GM18861 (cell line): ENCODE measurements at regions not wholly inside any gene's neighbourhood (a gene's known extent, or its start where the extent isn't known, plus 50 kb on each side); places are given as distances from the start of the nearest gene placed in this dataset.

ENCODE experiments used
- ATAC-seq: cut with Tn5 transposase; IDR thresholded peaks from one replicate; pipeline ENCODE4 v1.9.1; 2021; ENCODE audit not compliant: unreplicated experiment

DNA sequence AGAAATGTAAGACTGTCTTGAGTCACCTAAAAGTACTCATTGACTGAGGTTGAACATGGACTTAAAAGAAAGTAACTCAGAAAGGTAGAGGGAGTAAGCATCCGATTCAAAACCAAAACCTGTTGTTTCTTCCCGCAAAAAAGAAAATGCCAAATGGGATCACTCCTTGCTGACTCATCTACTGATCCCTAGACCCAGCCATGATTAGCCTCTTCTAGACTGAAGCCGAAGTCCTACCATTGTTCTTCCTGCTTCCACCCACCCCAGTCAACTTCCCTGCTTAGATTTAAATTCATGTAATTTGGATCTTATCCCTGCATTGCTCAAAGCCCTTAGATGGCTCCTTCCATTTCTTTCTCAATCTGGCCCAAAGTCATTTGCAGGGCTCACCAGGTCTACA, 760.5 kb upstream of the SOX9 start:
- no peak for ATAC-seq

DNA sequence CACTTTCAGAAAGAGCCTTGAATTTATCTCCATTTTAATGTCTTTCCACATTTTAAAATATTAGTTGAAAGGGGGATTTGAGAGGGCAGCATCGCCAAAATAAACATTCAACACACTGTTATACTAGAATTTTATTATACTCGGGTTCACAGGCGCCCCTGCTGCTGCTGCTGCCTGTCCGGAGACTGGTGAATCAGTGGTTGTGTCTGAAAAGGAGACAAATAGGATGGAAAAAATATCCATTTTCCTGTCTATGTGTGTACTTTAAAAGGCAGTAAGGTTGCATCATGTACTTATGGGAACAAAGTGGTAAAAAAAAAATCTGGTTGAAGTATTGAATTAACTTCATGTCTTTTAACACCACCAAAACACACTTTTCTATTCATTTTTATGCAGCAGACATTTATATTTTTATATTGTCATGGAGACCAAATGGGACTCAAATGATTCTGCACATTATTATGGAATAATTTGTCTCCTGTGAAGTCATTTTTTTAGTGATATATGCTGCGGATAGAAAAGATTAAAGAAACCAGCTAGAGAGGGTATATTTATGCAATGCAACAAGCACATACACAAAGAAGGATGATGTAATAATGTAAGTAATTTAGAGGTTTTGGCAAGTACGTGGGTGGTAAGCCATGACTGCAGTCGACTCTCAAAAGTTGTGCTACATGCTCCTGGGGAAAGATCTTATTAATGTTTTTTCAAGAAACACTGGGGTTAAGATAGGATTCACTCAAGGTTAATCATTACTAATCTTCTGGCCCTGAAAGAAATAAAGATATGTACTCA, 759.0 kb upstream of the SOX9 start:
- no peak for ATAC-seq

DNA sequence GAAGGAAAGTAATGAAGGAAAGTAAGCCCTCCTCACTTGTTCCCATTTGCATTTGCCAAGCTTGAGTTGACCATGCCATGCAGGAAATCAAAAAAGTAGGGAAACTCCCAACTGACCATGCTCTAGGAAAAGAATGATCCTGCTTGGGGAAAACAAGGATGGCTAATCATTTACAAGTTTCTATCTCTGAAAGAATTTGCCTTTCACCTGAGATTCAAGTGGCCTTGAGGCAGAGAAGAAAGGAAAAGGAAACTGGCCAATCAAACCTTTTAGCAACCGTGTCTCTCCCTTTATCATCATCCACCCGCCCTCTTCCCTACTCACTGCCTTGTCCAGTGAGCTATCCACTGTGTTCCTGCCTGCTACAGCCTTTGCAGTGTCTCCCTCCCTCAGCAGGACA, 757.2 kb upstream of the SOX9 start:
- no peak for ATAC-seq

DNA sequence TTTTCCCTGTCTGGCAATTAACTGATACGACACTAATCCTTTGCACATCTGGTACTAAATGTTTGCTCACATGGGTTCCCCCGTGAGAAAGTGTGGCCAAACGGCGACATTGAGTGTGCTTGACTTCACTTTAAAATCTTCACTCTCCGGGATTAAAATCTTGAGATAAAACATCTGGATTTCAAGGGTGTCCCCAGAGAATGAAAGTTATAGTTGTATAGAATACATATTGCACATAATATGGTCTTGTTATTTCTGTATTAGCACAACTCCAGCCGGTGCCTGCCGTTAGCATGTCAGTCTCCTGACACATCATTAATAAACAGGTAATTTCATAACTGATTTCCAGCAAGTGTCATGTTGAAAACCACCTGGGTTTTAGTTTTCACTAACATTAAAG, 749.0 kb upstream of the SOX9 start:
- ATAC-seq, result no peak

DNA sequence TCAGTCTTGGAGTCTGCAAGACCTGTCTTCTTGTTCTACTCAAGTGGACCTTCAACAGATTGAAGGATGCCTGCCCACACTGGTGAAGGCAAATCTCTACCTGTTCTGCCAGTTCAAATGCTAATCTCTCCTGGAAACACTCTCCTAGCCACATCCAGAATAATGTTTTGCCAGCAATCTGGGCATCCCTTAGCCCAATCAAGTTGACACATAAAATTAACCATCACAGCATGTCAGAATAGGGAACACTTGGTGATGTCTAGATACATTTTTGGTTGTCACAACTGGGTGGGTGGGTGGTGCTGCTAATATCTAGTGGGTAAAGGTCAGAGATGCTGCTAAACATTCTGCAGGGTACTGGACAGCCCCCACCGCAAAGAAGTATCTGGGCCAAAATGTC, 744.9 kb upstream of the SOX9 start:
- no peak for ATAC-seq

DNA sequence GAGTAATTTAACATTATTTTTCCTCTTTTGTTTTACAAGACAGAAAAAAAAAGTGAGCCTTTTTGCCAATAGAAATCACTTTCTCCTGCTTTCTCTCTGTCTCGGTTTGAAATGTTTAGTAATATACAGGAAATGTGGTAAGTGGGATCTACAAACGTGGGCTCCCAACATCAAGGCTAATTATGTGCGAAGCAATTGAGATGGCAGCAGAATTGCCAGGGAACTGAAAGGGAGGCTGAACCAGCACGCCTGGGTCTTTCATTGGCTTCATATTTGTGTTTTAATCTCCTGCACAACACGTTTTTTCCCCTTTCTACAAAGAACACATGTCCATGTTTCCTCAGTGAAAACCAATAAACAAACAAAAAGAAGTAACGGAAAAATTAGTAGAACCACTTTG, 743.9 kb upstream of the SOX9 start:
- ATAC-seq, result no peak

DNA sequence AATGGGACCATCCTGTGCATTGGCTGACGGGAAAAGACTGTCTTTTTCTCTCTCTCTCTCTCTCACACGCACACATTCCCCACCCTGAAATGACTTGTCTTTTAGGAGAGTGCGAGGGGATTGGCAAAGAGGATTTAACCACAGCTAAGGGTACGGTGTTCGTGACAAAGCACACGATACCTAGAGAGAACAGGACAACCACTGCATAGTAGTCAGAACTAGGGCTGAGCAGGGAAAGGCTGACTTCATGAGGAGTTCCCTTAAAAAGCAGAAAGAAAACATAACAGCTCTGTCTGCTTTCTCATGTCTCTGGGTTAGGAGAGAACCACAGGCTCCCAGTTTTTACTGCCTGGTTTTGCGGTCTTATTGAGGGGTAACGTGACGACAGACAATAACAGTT, 742.8 kb upstream of the SOX9 start:
- ATAC-seq, result no peak

DNA sequence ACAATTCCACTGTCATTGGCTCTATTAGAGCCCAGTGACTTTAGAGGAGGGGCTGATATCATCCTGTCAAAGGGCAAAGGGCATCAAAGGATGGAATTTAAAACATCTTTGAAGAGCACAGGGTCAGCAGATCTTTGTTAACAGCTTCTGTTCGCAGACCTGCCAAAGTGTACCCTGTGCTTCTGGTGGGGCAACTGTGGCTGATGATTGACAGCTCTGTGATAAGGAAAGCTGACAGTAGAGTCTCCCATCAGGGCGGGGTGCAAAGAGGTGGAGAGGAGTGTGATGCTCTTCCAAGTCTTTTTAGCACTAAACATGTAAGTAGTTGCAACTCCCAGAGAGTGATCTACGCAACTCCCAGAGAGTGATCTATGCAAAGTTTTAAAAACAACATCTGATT, 742.1 kb upstream of the SOX9 start:
- ATAC-seq, result no peak

DNA sequence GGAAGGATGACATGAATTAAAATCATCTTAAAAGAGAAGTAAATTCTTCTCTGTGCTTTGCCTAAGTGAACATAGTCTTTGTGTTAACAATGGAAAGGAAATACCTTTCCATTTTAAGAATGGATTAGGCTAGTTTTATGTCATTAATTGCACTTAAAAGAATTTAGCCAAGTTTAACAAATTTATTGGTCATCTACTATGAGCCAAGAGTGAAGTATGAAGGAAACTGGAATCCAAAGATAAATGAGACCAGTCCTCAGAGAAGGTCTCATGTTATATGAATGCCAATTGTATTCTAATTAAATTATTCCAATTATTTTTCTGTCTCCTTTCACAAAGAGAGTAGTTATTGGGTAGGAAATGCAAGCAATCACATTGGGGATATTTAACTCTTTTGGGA, 741.3 kb upstream of the SOX9 start:
- no peak for ATAC-seq

DNA sequence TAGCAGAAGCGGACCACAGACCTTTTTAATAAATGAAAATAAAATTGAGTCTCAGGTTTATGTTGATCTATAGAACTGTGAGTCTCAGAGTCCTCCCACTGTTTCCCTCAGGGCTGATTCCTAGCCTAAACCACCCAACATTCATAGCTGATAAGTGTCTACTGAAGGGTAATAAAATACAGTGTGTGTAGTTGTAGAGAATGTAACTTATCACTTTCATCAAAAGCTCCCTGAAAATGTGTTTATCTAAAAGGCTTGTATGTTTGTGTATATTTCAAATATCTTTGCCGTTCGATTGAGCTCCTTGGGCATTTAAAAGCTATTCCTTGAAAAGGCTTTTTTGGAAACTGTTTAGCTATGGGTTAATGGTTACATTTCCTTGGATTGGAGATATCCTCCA, 740.3 kb upstream of the SOX9 start:
- no peak for ATAC-seq

DNA sequence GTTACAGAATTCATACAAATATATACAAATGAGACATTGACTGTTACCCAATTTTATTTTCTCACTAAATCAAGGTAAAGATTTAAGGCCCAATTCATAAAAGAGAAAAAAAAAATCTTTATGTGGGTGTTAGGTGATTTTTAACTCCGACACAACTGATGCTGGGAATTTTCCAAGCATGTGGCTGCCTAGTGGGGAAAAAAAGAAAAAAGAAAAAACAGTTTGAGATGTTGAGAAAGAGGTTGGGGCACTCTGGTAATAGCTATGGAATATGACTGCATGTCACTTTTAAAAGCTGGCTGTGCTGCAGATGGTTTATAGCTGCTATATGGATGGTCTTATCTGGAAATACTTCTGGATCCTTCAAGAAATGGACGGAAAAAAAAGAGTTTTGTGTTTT, 739.9 kb upstream of the SOX9 start:
- no peak for ATAC-seq

DNA sequence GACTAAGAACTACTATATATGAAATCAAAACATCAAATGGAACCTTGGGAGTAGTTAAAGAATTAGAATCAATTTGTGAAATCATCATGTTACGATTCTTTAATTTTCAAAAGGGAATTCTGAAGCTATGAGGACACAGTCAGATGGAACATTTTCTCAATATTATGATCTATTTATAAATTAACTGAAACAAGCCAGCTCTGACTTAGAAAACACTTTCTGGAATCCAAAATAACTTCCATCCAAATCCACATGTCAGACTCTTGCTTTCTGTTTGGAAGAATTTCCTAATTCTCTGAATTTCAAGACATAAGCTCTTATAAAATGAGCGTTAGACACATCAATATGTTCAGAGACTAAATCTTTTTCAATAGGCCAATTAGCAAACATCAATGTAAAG, 737.7 kb upstream of the SOX9 start:
- ATAC-seq, result no peak

DNA sequence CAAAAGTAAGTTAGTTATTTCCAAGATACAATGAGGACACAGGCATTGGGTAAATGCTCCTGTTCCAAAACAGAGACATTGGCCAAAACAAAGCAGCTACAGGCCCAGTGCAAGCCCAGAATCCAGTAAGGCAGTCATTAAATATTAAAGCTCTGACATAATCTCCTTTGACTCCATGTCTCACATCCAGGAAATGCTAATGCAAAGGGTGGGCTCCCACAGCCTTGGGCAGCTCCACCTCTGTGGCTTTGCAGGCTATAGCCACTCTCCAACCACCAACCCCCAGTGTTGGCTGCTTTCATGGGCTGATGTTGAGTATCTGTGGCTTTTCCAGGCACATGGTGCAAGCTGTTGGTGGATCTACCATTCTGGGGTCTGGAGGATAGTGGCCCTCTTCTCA, 733.4 kb upstream of the SOX9 start:
- ATAC-seq, result no peak

DNA sequence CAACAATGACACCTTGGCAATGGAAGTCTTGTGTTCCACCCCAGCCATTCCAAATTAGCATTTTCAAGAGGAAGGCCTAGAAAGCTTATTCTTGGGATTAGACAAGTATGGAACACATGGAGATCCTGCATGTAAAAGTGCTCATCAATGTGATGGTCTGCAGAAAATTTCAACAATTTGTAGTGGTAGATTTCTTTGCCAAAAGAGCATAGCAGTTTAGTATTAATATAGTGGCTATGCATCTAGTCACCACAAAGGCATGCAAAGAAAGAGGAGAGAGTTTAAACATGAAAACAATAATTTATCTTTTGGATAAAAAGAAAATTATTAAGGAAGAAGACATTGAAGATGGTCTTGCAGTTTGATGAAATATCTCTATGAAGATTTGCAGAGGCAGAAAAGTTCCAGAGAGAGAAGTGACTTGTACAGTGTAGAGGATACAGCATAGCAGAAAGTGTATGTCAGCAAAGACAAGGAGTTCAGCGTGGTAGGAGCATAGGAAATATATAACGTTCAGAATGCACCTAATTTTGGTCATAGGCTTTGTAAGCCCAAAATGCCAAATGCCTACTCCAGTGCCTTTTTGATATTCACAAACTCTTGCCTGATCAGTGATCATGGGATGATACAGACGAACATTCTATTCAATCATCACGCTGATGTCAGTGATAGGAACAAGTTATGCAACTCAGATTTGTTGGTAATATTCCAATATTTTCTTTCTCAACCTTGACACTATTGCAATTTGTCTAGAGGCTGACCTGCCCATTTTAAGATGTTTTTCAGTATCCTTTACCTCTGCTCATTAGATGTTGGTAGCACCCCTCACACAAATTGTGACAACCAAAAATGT, 727.9 kb upstream of the SOX9 start:
- no peak for ATAC-seq

DNA sequence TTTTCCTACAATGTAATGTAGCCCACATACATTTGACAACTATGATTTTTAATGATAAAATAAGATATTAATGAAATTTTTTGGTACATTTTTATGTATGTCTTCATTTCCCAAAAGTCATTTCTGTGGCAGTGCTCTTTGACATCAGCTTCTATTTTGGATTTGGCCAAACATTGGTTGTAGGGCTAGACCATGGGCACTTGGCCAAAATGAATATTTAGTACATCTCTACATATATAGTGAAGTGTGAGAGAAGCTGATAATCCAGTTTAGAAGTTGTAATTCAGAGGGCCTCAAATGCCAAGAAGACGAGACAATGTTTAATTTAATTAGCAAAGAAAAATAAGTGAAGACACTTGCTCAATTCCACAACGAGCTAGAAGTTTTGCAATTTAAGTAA, 724.9 kb upstream of the SOX9 start:
- ATAC-seq, result no peak

DNA sequence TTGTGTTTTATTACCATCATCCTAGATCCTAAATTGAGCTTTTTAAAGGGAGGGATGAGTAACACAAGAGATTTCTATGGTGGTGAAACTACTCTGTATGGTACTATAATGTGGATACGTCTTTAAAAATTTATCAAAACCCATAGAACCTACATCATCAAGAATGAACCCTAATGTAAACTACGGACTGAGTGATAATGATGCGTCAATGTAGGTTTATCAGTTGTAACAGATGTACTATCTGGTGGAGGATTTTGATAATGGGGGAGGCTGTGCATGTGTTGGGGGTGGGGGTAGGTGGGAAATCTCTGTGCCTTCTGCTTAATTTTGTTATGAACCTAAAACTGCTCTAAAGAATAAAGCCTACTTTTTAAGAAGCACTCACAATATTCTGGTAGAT, 724.1 kb upstream of the SOX9 start:
- no peak for ATAC-seq

DNA sequence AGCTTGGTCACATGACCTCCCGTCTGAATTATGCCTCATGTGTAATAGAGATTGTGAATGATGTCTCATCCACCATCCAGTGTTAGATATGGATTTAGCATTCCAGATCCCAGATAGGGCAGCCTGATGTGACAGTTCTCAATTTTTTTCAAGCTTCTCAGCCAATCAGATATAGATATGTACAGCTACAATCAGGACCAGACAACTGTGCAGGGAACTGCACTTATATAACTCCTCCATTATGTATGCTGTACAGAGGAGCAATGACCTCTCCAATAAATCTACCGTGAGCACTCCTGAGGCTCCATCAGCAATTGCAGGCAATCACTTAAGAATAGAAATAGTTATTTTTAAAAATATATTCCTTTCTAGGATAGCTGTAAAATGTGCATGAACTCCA, 722.8 kb upstream of the SOX9 start:
- ATAC-seq, result no peak

DNA sequence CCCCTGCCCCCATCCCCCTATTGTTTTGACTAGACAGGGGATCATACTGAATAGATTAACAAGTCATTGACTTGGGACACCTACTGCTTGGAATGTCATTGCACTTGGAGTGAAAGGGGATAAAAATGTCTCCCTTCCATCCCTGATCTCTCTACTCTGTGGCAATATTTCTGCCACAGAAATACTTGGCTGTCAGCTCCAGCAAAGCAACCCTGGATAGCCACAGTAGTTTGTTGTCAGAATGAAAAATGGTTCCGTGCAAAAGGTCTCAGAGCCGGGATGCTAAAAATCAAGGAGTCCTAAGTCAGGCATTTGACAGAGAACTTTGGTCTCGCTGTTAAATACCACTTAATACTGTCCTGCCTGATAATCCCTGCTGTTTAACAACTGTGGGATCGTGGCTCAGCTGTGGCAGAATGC, 722.0 kb upstream of the SOX9 start:
- ATAC-seq, result no peak

DNA sequence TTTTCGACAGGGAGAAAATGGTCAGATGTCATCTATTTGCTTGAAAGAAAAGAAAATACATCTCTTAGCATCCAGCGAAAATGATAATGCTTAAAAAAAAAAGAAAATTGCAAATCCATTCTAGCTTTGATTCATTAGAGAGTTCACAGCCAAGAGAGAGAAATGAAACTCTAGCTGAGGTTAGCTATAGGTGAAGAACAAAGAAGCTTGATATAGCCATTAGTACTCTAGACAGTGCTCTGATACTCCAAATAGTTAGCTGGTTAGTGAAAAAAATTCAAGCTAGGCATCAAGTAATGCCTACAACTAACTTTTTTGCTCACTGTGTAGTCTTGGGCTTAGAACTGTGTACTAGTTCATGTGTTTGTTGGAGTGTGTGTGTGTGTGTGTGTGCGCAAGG, 721.6 kb upstream of the SOX9 start:
- ATAC-seq, result no peak

DNA sequence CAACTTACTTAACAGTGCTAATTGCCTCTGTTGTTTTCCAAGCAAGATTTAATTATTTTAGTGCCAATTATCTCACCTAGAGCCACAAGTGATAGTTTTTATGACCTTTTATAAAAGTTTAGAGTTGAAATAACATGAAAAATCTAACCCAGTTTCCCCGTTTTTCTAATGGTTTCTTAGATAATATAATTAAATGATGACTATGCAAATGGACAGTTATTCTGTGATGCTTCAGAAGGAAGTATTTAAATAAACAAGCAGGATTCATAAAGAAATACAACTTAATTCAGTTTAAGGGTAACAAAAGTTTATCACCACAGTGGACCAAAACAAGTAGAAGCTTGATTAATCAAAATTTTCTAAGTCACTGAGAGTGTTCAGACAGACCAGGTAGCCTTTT, 721.2 kb upstream of the SOX9 start:
- ATAC-seq, result no peak

DNA sequence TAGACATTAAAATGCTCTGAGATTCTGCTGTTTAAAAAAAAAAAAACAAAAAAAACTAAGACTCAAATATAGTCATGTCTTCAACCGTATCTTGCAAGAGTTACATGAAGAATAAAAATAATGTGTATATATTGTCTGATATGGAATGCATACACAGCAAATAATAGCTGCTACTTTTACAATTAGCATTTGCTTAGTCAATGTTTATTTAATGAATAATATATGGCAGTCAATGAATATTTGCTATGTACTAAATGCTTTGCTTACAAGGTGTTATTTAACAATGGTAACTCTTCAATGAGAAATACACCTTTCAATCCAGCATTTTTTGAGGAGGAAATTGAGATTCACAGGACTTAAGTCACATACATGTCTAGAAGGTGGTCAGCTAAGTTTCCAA, 718.8 kb upstream of the SOX9 start:
- no peak for ATAC-seq

DNA sequence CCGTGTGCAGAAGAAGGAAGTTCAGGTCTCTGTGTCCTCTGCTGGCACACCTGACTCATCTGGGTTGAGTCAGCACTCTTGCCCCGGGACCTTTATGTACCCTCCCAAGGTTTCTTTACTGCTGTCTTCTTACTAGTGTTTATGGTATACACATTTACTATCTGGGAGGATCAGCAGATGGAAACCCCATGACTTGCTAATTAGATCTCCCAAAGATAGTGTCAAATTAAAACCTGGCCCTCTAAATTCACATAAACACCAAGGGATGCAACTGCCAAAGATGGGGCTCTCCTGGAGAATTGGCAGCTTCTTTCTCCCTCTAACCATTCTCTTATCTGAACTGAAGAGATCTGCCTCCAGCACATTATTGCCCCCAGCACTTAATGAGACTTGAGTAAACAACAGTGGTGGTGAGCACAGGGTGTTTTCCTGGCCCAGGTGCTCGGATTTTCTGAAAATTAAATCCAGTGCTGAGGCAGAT, 718.1 kb upstream of the SOX9 start:
- no peak for ATAC-seq
